Calu3 (cell line): ENCODE measurements at regions not wholly inside any gene's neighbourhood (a gene's known extent, or its start where the extent isn't known, plus 50 kb on each side); places are given as distances from the start of the nearest gene placed in this dataset.

Source experiments
- BruUV-seq: library from RNA; stranded (reverse); fragments of 400-500 nt; replicated peaks from 2 replicates; lab custom pipeline; 2021; lab: Mats Ljungman, UMichigan
- CTCF ChIA-PET: fragments of 300-600 bp; sonication (Branson Sonifier 250); formaldehyde crosslinking; loops from one replicate; lab custom pipeline; 2022; ENCODE audit warnings: antibody characterized with exemption; lab: Charles Lee
- DNase-seq: peaks from one replicate; pipeline ENCODE4 v3.0.0; 2022
- H3K27ac Mint-ChIP-seq: one replicate; pipeline ENCODE4 v1.8.0; 2022; ENCODE audit warnings: mixed read lengths; ENCODE audit not compliant: unreplicated experiment
- H3K27me3 Mint-ChIP-seq: one replicate; pipeline ENCODE4 v1.8.0; 2022; ENCODE audit warnings: mixed read lengths; ENCODE audit not compliant: unreplicated experiment
- H3K36me3 Mint-ChIP-seq: one replicate; pipeline ENCODE4 v1.8.0; 2022; ENCODE audit warnings: mild to moderate bottlenecking, moderate library complexity, mixed read lengths; ENCODE audit not compliant: insufficient read depth, unreplicated experiment
- H3K4me1 Mint-ChIP-seq: one replicate; pipeline ENCODE4 v1.8.0; 2022; ENCODE audit warnings: mild to moderate bottlenecking, low read depth, mixed read lengths; ENCODE audit not compliant: unreplicated experiment
- H3K4me3 Mint-ChIP-seq: one replicate; pipeline ENCODE4 v1.8.0; 2022; ENCODE audit warnings: mild to moderate bottlenecking, low read depth, moderate library complexity, mixed read lengths; ENCODE audit not compliant: unreplicated experiment
- H3K9me3 Mint-ChIP-seq: one replicate; pipeline ENCODE4 v1.8.0; 2022; ENCODE audit warnings: low read depth, mixed read lengths; ENCODE audit not compliant: unreplicated experiment
- intact Hi-C: fragments of 100-400 bp; cut with micrococcal nuclease; formaldehyde crosslinking; loops from one replicate; pipeline ENCODE4 v1.10.0; 2022; ENCODE audit not compliant: unreplicated experiment
- TF ChIP-seq, protein P1 (sequence below): fragments of 200-600 bp; IDR thresholded peaks from one replicate; pipeline ENCODE4 v1.8.0; 2022; ENCODE audit warnings: antibody characterized with exemption; ENCODE audit not compliant: unreplicated experiment

DNA sequence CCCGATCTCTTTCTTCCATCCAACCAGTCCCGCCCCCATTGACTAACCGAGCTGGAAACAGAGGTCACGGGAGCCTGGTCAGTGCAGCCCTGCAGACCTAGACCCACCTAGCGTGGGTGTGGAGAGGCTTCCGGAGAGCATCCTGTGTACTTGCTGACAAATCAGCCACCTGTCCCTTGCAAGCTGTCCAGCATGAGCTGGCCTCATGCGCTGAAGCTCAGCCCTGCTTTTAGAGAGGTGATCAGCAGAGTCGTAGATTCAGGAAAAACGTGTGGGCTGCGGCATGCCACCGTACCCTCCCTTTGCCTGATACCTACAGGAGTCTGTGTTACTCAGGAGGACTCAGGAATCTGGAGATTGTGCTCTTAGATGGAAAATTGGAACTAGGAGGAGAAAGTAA, 80.3 kb upstream of the UQCRFS1 start:
- no peaks in the 10 kb centered on the region for H3K36me3 Mint-ChIP-seq
- intact Hi-C loops = no loop called here
- no peak for DNase-seq
- CTCF ChIA-PET = no interaction called here
- BruUV-seq = no TSS peak
- H3K27me3 Mint-ChIP-seq = peaks cover 69% of the 10 kb centered on the region
- no peak overlapping the region for H3K27ac Mint-ChIP-seq
- no peaks in the 10 kb centered on the region for H3K4me1 Mint-ChIP-seq
- TF ChIP-seq, protein P1, sequence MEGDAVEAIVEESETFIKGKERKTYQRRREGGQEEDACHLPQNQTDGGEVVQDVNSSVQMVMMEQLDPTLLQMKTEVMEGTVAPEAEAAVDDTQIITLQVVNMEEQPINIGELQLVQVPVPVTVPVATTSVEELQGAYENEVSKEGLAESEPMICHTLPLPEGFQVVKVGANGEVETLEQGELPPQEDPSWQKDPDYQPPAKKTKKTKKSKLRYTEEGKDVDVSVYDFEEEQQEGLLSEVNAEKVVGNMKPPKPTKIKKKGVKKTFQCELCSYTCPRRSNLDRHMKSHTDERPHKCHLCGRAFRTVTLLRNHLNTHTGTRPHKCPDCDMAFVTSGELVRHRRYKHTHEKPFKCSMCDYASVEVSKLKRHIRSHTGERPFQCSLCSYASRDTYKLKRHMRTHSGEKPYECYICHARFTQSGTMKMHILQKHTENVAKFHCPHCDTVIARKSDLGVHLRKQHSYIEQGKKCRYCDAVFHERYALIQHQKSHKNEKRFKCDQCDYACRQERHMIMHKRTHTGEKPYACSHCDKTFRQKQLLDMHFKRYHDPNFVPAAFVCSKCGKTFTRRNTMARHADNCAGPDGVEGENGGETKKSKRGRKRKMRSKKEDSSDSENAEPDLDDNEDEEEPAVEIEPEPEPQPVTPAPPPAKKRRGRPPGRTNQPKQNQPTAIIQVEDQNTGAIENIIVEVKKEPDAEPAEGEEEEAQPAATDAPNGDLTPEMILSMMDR = no peak
- no peaks in the 10 kb centered on the region for H3K9me3 Mint-ChIP-seq
- H3K4me3 Mint-ChIP-seq = no peak overlapping the region

DNA sequence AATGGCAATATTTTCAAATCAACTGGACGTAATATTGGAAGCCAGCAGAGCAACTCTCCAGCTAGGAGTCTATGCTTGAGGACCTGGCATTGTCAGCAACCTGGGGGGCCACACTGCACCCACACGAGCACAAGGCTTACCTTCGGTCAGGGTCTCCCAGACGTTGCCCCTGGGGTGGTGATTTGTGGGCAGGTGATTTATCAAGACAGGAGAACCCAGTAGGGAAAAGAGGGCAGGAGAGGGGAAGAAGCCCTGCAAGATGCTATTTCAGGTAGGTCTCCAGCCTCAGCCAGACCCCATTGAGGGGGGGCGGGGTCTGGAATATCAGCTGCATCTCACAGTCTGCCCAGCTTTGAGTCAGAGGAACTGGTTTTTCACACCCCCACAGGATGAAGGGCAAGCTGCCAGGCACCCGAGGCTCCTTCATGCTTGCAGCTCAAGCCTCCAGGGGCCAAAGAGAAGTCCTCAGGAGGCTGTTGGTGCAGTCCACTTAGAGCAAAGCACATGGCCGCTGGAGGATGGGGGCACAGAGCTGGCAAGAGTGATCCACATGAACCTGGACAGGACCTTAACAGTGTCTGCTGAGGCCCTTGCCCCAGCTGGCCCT, 80.9 kb upstream of the UQCRFS1 start:
- no peak for DNase-seq
- no TSS peak for BruUV-seq
- Mint-ChIP-seq H3K4me3 (no peak overlapping the region), H3K36me3 (no peaks in the 10 kb centered on the region), H3K4me1 (no peaks in the 10 kb centered on the region), H3K27me3 (peaks cover 69% of the 10 kb centered on the region), H3K27ac (no peak overlapping the region), H3K9me3 (no peaks in the 10 kb centered on the region)
- CTCF ChIA-PET = no interaction called here
- intact Hi-C loops = no loop called here
- TF ChIP-seq, protein P1 = no peak

DNA sequence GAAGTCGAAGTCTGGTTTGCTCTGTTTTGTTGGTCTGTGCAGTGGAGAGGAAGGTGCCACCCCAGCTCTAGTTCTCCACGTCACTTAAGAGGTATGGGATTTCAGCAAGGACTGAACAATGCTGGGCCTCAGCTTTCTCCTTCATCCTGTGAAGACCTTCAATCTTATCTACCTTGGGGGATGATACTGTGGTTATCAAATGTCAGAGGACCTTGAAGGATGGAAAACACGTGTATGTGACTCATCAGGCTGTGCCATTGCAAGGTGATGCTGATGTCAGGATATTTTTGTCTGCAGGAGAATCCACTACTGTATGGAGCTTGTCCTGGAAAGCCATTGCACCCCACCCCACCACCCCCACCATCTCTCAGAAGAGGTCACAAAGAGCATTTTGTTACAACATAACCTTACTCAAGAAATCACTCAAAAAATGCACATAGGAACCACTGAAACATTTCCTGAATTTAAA, 81.4 kb upstream of the UQCRFS1 start:
- H3K4me1 Mint-ChIP-seq = no peaks in the 10 kb centered on the region
- DNase-seq = no peak
- TF ChIP-seq, protein P1 = no peak
- no TSS peak for BruUV-seq
- H3K4me3 Mint-ChIP-seq = no peak overlapping the region
- H3K27ac Mint-ChIP-seq = no peak overlapping the region
- peaks cover 75% of the 10 kb centered on the region for H3K27me3 Mint-ChIP-seq
- CTCF ChIA-PET = no interaction called here
- H3K36me3 Mint-ChIP-seq = no peaks in the 10 kb centered on the region
- intact Hi-C loops = no loop called here
- H3K9me3 Mint-ChIP-seq = no peaks in the 10 kb centered on the region

DNA sequence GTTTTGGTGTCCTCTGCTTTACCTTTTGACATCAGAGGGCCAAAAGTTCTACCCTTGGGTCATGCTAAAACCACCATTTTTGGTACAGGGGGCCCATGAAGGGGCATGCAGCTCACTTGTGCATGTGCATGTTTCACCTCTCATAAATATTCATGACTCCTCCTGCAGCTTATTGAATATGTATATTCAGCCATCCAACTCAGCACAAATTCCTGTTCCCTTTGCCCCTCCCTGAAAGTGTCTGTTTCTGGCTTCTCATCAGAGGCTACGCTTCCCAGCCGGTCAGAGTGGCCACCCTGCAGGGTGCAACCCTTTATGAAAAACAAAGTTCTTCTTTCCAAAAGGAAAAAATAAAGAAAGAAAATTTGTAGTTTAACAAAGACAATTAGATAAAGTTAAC, 82.3 kb upstream of the UQCRFS1 start:
- BruUV-seq = no TSS peak
- DNase-seq = no peak
- Mint-ChIP-seq H3K4me1 (no peaks in the 10 kb centered on the region), H3K36me3 (no peaks in the 10 kb centered on the region), H3K27ac (no peak overlapping the region), H3K9me3 (no peaks in the 10 kb centered on the region), H3K4me3 (no peak overlapping the region), H3K27me3 (peaks cover 84% of the 10 kb centered on the region)
- intact Hi-C loops = no loop called here
- CTCF ChIA-PET = no interaction called here
- TF ChIP-seq, protein P1 = no peak
